ENCODE measurements at regions not wholly inside any gene's neighbourhood (a gene's known extent, or its start where the extent isn't known, plus 50 kb on each side); places are given as distances from the start of the nearest gene placed in this dataset.

GRCh38 chr11:57083641-57084385 lies 95.1 kb downstream of the OR5AK2 start:
- TF ChIP-seq CTCF (IDR thresholded peaks at IDR 0.05; ENCODE audit: low read depth, low read length, missing control alignments), result no peak
- Histone ChIP-seq H3K36me3 (replicated peaks) (no peaks in the 10 kb centered on the region), H3K27ac (no peak overlapping the region), H3K27me3 (replicated peaks) (no peaks in the 10 kb centered on the region), H3K4me3 (ENCODE audit: low read depth, low read length) (no peak overlapping the region)
- no peak for DNase-seq
- in situ Hi-C loops (cut with HindIII; ENCODE audit: low pct_ligation_motif_present, low sequenced_read_pairs), result no loop called here

- no peak overlapping the region for H3K4me3 ChIP-seq (ENCODE audit: low read depth, low read length)
- H3K27me3 ChIP-seq (replicated peaks), result no peaks in the 10 kb centered on the region
- no peak for DNase-seq
- no peak overlapping the region for H3K27ac ChIP-seq
- in situ Hi-C loops (cut with HindIII; ENCODE audit: low pct_ligation_motif_present, low sequenced_read_pairs), result no loop called here
- no peak for TF ChIP-seq CTCF (IDR thresholded peaks at IDR 0.05; ENCODE audit: low read depth, low read length, missing control alignments)
- no peaks in the 10 kb centered on the region for H3K36me3 ChIP-seq (replicated peaks)
Observed at GRCh38 chr11:57085611-57086010, 96.1 kb upstream of the LRRC55 start.

- H3K27me3 ChIP-seq (replicated peaks), result no peaks in the 10 kb centered on the region
- no peaks in the 10 kb centered on the region for H3K36me3 ChIP-seq (replicated peaks)
- no peak for TF ChIP-seq CTCF (IDR thresholded peaks at IDR 0.05; ENCODE audit: low read depth, low read length, missing control alignments)
- H3K4me3 ChIP-seq (ENCODE audit: low read depth, low read length), result no peak overlapping the region
- DNase-seq, result no peak
- no peak overlapping the region for H3K27ac ChIP-seq
- in situ Hi-C loops (cut with HindIII; ENCODE audit: low pct_ligation_motif_present, low sequenced_read_pairs), result no loop called here
Observed at GRCh38 chr11:57087991-57088390, 93.8 kb upstream of the LRRC55 start.

- H3K36me3 ChIP-seq (replicated peaks), result no peaks in the 10 kb centered on the region
- in situ Hi-C loops (cut with HindIII; ENCODE audit: low pct_ligation_motif_present, low sequenced_read_pairs), result no loop called here
- H3K4me3 ChIP-seq (ENCODE audit: low read depth, low read length), result no peak overlapping the region
- no peak for DNase-seq
- no peaks in the 10 kb centered on the region for H3K27me3 ChIP-seq (replicated peaks)
- H3K27ac ChIP-seq, result no peak overlapping the region
- no peak for TF ChIP-seq CTCF (IDR thresholded peaks at IDR 0.05; ENCODE audit: low read depth, low read length, missing control alignments)
Observed at GRCh38 chr11:57092028-57092698, 89.6 kb upstream of the LRRC55 start.

- Histone ChIP-seq H3K27ac (no peak overlapping the region), H3K4me3 (ENCODE audit: low read depth, low read length) (no peak overlapping the region), H3K27me3 (replicated peaks) (no peaks in the 10 kb centered on the region), H3K36me3 (replicated peaks) (no peaks in the 10 kb centered on the region)
- in situ Hi-C loops (cut with HindIII; ENCODE audit: low pct_ligation_motif_present, low sequenced_read_pairs), result no loop called here
- no peak for TF ChIP-seq CTCF (IDR thresholded peaks at IDR 0.05; ENCODE audit: low read depth, low read length, missing control alignments)
- peak; percentile 49 for DNase-seq
Observed at GRCh38 chr11:57094181-57094935, 87.4 kb upstream of the LRRC55 start.
